ENCODE measurements at regions not wholly inside any gene's neighbourhood (a gene's known extent, or its start where the extent isn't known, plus 50 kb on each side); places are given as distances from the start of the nearest gene placed in this dataset.
"Not testable (repeated sequence)": the region's sequence is repeated elsewhere in the genome, so short reads cannot be mapped to it uniquely, and the experiment has no call there.

DNA sequence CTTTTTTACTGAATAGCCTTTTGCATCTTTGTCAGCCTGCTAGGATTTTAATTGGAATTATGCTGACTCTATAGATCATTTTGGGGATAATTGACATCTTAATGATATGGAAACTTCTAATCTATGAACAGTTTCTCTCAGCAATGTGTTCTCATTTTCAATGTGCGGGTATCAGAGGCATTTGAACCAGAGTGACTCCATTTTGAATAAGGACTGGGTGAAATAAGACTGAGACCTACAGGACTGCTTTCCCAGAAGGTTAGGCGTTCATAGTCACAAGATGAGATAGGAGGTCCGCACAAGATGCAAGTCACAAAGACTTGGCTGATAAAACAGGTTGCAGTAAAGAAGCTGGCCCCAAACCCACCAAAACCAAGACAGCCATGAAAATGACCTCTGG is 140.5 kb downstream of the IGLL1 start:
- not testable (repeated sequence) for H3K36me3 ChIP-seq (ENCODE audit: low read length); H4K20me1 ChIP-seq (ENCODE audit: low read depth, low read length); H2AFZ ChIP-seq (ENCODE audit: low read depth, low read length, severe bottlenecking); H3F3A ChIP-seq (ENCODE audit: insufficient read depth); H3K4me2 ChIP-seq (ENCODE audit: low read depth, low read length, poor library complexity, severe bottlenecking); H3K27me3 ChIP-seq (ENCODE audit: low read length); H3K9me2 ChIP-seq (replicated peaks; ENCODE audit: insufficient read depth, low read length); H3K79me2 ChIP-seq (ENCODE audit: insufficient read depth, low read length); H3K9ac ChIP-seq (ENCODE audit: low read length); H3K27ac ChIP-seq (ENCODE audit: low read depth, low read length); H3K9me3 ChIP-seq (ENCODE audit: insufficient read depth, low read length); H3K4me3 ChIP-seq (ENCODE audit: insufficient read depth, low read length, poor library complexity, severe bottlenecking)

DNA sequence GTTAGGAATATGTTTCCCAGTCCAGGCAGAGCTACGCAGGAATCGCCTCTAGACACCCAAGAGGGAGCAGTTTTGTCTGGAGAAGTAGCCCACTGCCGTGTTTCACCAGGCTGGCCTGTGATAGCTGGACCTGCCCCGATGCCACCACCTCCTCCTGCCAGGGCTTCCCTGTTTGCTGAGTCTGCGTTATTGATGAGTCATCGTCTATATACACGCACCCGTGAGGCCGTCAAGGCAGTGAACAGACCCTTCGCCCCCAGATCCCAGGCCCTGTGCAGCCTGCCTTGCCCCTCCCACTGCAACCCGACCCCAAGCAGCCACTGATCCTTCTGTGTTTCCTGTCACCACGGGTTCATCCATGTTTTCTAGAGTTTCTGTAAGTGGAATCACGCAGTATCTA is 141.9 kb downstream of the IGLL1 start:
- H3K9ac ChIP-seq (ENCODE audit: low read length), result no peak overlapping the region
- no peaks in the 10 kb centered on the region for H3K27me3 ChIP-seq (ENCODE audit: low read length)
- H3K9me2 ChIP-seq (replicated peaks; ENCODE audit: insufficient read depth, low read length), result no peaks in the 10 kb centered on the region
- no peak overlapping the region for H2AFZ ChIP-seq (ENCODE audit: low read depth, low read length, severe bottlenecking)
- H3K27ac ChIP-seq (ENCODE audit: low read depth, low read length), result no peak overlapping the region
- H3K79me2 ChIP-seq (ENCODE audit: insufficient read depth, low read length), result no peaks in the 10 kb centered on the region
- no peak overlapping the region for H3K4me2 ChIP-seq (ENCODE audit: low read depth, low read length, poor library complexity, severe bottlenecking)
- H4K20me1 ChIP-seq (ENCODE audit: low read depth, low read length), result no peaks in the 10 kb centered on the region
- H3K36me3 ChIP-seq (ENCODE audit: low read length), result no peaks in the 10 kb centered on the region
- no peaks in the 10 kb centered on the region for H3K9me3 ChIP-seq (ENCODE audit: insufficient read depth, low read length)
- TF ChIP-seq EZH2phosphoT487 (conservative IDR thresholded peaks at IDR 0.05; ENCODE audit: low read length), result no peak
- TF ChIP-seq, protein P1, sequence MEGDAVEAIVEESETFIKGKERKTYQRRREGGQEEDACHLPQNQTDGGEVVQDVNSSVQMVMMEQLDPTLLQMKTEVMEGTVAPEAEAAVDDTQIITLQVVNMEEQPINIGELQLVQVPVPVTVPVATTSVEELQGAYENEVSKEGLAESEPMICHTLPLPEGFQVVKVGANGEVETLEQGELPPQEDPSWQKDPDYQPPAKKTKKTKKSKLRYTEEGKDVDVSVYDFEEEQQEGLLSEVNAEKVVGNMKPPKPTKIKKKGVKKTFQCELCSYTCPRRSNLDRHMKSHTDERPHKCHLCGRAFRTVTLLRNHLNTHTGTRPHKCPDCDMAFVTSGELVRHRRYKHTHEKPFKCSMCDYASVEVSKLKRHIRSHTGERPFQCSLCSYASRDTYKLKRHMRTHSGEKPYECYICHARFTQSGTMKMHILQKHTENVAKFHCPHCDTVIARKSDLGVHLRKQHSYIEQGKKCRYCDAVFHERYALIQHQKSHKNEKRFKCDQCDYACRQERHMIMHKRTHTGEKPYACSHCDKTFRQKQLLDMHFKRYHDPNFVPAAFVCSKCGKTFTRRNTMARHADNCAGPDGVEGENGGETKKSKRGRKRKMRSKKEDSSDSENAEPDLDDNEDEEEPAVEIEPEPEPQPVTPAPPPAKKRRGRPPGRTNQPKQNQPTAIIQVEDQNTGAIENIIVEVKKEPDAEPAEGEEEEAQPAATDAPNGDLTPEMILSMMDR (IDR thresholded peaks at IDR 0.05; ENCODE audit: insufficient read depth, low read length, poor library complexity, severe bottlenecking), result no peak
- no peaks in the 10 kb centered on the region for H3F3A ChIP-seq (ENCODE audit: insufficient read depth)
- no peak overlapping the region for H3K4me3 ChIP-seq (ENCODE audit: insufficient read depth, low read length, poor library complexity, severe bottlenecking)

DNA sequence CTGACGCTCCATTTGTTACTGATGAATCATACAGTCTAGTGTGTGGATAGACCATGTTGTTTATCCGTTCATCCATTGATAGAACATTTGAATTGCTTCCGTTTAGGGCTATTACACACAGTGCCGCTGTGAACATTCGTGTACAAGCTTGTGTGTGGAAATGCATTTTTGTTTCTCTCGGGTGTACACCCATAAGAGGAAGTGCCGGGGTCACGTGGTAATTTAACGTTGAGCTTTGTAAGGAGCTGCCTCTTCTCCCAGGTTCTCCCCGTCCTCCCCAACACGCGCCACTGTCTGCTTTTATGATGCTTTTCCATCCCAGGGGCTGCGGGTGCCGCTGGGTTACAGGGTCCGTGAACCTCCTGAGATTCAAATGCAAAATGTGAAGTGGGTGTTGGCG is 142.3 kb downstream of the IGLL1 start:
- no peaks in the 10 kb centered on the region for H4K20me1 ChIP-seq (ENCODE audit: low read depth, low read length)
- H3K27me3 ChIP-seq (ENCODE audit: low read length), result no peaks in the 10 kb centered on the region
- H3K9me2 ChIP-seq (replicated peaks; ENCODE audit: insufficient read depth, low read length), result no peaks in the 10 kb centered on the region
- H3K79me2 ChIP-seq (ENCODE audit: insufficient read depth, low read length), result no peaks in the 10 kb centered on the region
- H3K9me3 ChIP-seq (ENCODE audit: insufficient read depth, low read length), result no peaks in the 10 kb centered on the region
- H3F3A ChIP-seq (ENCODE audit: insufficient read depth), result no peaks in the 10 kb centered on the region
- H3K4me3 ChIP-seq (ENCODE audit: insufficient read depth, low read length, poor library complexity, severe bottlenecking), result no peak overlapping the region
- no peak overlapping the region for H3K27ac ChIP-seq (ENCODE audit: low read depth, low read length)
- TF ChIP-seq, protein P1 (IDR thresholded peaks at IDR 0.05; ENCODE audit: insufficient read depth, low read length, poor library complexity, severe bottlenecking), result no peak
- TF ChIP-seq EZH2phosphoT487 (conservative IDR thresholded peaks at IDR 0.05; ENCODE audit: low read length), result no peak
- no peaks in the 10 kb centered on the region for H3K36me3 ChIP-seq (ENCODE audit: low read length)
- no peak overlapping the region for H3K4me2 ChIP-seq (ENCODE audit: low read depth, low read length, poor library complexity, severe bottlenecking)
- no peak overlapping the region for H3K9ac ChIP-seq (ENCODE audit: low read length)
- no peak overlapping the region for H2AFZ ChIP-seq (ENCODE audit: low read depth, low read length, severe bottlenecking)

DNA sequence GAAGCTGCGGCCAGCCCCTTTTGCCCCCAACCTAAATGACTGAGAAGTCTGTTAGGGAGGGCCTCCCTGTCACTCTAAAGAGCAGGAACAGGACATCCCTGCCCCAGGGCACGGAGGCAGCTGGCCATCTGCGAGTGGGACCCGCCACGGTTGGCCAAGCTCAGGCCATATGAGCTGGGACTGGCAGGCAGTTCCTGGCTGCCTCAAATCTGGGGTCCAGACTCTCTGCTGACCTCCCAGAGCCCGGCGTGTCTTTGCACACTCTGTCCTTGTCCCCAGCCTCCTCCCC is 143.0 kb downstream of the IGLL1 start:
- H3K79me2 ChIP-seq (ENCODE audit: insufficient read depth, low read length); H3K27ac ChIP-seq (ENCODE audit: low read depth, low read length); H3K9ac ChIP-seq (ENCODE audit: low read length); H3K9me2 ChIP-seq (replicated peaks; ENCODE audit: insufficient read depth, low read length); H3K36me3 ChIP-seq (ENCODE audit: low read length); H4K20me1 ChIP-seq (ENCODE audit: low read depth, low read length); H3K4me2 ChIP-seq (ENCODE audit: low read depth, low read length, poor library complexity, severe bottlenecking); H3F3A ChIP-seq (ENCODE audit: insufficient read depth); H3K9me3 ChIP-seq (ENCODE audit: insufficient read depth, low read length); H2AFZ ChIP-seq (ENCODE audit: low read depth, low read length, severe bottlenecking); H3K27me3 ChIP-seq (ENCODE audit: low read length); H3K4me3 ChIP-seq (ENCODE audit: insufficient read depth, low read length, poor library complexity, severe bottlenecking): not testable (repeated sequence)

DNA sequence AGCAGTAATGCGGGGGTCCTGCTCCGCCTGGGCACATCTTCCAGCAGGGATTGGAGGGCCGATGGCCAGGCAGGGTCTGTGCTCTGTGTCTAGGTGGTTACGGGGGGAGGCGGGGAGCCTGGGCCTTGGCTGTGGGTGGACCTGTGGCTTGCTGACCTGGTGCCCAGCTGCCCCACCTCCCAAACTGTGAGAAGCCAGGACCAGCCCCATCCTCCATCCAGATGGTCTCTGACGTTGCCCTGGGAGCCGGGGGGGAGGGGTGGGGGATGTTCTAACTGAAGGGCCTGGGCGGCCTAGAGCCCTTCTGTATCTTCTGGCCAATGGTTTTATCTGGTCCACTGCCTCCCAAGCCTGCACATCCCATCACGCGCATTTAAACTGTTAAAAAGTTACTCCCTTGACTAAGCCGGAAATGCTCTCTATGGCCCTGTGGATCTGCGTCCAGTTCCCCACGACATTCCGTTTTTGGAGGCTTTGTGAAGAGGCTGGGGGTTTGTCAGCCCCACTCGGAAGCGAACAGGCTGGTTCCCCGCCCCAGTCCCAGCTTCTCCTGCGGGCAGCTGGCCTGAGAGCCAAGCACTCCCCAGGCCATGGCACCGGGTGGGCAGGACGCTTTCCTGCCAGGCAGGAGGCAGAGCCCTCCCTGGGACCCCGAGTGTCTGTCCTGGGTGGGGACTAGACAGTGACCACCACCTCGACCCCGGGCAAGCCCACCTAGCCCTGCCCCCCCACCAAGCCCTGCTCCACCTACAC is 143.6 kb downstream of the IGLL1 start:
- H3K27me3 ChIP-seq (ENCODE audit: low read length); H2AFZ ChIP-seq (ENCODE audit: low read depth, low read length, severe bottlenecking); H3K36me3 ChIP-seq (ENCODE audit: low read length); H3K9me3 ChIP-seq (ENCODE audit: insufficient read depth, low read length); H3K27ac ChIP-seq (ENCODE audit: low read depth, low read length); H3K9me2 ChIP-seq (replicated peaks; ENCODE audit: insufficient read depth, low read length); H3K4me2 ChIP-seq (ENCODE audit: low read depth, low read length, poor library complexity, severe bottlenecking); H3K4me3 ChIP-seq (ENCODE audit: insufficient read depth, low read length, poor library complexity, severe bottlenecking); H3F3A ChIP-seq (ENCODE audit: insufficient read depth); H3K9ac ChIP-seq (ENCODE audit: low read length); H3K79me2 ChIP-seq (ENCODE audit: insufficient read depth, low read length); H4K20me1 ChIP-seq (ENCODE audit: low read depth, low read length): not testable (repeated sequence)

DNA sequence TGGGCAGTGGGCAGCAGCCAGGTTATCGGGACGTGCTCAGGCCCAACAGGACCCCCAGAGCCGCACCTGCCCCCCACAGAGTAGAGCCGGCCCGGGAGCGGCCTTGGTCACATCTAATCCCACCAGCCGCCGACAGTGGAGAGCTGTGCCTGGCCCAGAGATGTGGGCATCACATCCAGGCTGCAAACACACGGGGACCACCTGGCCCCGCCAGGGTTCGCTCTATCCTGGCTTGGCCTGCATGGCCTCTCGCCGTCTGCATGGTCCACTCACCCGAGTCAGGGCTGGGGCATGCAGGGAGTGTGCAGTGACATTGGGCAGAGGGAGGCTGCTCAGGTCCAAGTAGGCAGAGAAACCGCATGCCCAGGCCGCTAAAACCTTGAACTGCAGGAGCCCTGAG is 144.9 kb downstream of the IGLL1 start:
- H3K27me3 ChIP-seq (ENCODE audit: low read length); H3K36me3 ChIP-seq (ENCODE audit: low read length); H3K79me2 ChIP-seq (ENCODE audit: insufficient read depth, low read length); H3K4me2 ChIP-seq (ENCODE audit: low read depth, low read length, poor library complexity, severe bottlenecking); H2AFZ ChIP-seq (ENCODE audit: low read depth, low read length, severe bottlenecking); H3F3A ChIP-seq (ENCODE audit: insufficient read depth); H3K9me3 ChIP-seq (ENCODE audit: insufficient read depth, low read length); H3K4me3 ChIP-seq (ENCODE audit: insufficient read depth, low read length, poor library complexity, severe bottlenecking); H3K27ac ChIP-seq (ENCODE audit: low read depth, low read length); H4K20me1 ChIP-seq (ENCODE audit: low read depth, low read length); H3K9ac ChIP-seq (ENCODE audit: low read length); H3K9me2 ChIP-seq (replicated peaks; ENCODE audit: insufficient read depth, low read length): not testable (repeated sequence)
